NCI-H2107 treated with DMSO at 0.1 percent for 48 hours (cell line): ENCODE measurements at regions not wholly inside any gene's neighbourhood (a gene's known extent, or its start where the extent isn't known, plus 50 kb on each side); places are given as distances from the start of the nearest gene placed in this dataset.
"Not testable (repeated sequence)": the region's sequence is repeated elsewhere in the genome, so short reads cannot be mapped to it uniquely, and the experiment has no call there.

Source experiments
- DNase-seq: peaks from one replicate; lab custom pipeline; 2025; ENCODE audit not compliant: unreplicated experiment; lab: John Stamatoyannopoulos, UW

DNA sequence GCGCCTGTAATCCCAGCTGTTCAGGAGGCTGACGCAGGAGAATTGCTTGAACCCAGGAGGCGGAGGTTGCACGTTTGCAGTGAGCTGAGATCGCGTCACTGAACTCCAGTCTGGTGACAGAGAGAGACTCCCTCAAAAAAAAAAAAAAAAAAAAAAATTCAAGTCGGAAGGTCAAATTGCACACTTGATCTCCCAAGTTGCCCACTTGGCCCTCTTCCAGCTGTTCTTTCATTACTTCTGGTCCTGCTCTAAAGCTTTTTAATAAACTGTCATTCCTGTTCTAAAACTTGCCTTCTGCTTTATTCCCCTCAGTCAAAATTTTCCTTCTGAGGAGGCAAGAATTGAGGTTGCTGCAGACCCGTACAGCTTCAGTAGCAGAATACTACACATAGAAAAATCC, 2358.0 kb downstream of the ARAP2 start:
- DNase-seq = no peak

DNA sequence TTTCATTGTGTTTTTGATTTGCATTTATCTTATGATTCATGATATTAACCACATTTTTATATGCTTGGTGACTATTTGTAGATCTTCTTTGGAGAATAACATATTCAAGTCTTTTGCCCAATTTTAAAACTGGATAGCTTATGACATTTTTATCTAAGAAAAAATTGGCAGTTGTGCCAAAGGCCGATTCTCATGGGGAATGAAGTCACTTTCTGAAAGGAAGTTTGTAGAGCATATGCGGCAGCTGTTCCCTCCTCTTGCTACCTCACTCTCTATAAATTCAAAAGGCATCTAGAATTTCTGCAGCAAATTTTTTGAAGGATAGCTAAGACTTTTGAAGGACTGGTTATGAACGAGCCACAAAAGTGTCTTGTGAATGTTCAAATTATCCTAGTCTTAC, 2353.5 kb downstream of the ARAP2 start:
- no peak for DNase-seq

DNA sequence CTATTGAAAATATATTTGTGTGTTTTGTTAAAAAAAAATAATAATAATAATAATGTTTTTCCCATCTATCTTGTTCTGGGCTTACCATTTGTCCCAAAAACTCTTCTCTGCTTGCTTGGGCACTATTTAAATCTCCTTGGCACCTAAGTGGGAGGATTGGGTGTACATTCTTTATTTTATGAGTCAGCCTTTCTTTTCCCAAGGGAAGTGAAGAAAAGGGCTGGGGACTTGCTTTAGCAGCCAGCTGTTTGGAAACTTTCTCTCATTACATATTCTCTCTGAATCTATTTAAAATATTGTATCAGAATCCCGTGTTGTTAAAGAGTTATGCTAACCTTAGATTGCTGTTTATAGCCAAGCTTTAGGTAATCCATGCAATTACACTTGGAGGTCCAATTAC, 2332.4 kb downstream of the ARAP2 start:
- no peak for DNase-seq

DNA sequence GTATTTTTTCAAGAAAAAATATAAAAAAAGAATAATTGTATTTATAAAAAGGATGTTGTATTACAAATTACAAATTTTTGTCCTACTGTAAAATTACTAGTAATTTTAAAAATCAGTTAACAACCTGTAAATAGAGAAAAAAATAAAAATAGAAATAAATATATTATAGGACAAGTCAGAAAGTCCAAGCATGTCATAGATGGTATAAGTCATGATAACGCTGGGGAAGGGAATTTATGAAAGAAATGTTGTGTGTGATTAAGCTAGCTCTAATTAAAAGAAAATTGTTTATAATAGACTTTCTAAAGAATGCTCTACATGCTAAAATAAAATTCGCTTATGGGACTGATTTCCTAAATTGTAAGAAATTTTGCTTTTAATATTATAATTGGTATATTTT, 2329.9 kb downstream of the ARAP2 start:
- no peak for DNase-seq

DNA sequence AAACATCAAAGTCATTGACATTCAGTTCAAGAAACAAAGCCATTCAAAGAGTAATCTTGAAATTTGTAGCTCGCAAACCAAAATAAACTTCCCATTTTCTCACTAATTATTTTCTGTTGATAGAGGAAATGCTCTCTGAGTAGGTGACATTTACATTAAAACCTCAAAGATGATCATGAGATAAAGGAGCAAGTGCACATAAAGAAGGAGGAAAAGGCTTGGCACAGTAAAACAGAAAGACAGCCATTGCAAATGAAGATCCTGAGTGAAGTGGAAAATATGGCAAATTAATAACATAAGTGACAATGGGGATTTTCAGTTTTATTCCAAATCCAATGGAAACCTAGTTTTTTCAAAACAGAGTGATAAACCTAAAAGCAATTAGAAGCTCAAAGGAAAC, 2320.8 kb downstream of the ARAP2 start:
- no peak for DNase-seq

DNA sequence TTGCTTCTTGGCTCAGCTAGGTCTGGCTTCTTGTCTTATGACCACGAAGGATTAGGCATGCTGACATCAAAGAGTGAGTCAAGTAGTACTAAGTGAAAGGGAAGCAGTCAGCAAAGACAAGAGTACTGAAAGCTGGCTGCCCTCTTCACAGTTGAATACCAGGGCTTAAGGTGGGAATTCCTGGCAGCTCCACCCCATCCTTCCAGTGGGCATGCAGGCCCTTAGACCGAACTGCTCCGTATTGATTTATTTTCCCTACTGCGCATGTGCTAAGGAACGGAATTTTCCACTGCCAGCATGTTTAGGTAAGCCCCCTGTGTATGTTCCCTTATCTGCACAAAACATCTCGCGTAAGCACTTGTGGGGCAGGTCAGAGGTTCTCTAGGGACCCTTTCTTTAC, 2320.1 kb downstream of the ARAP2 start:
- no peak for DNase-seq

DNA sequence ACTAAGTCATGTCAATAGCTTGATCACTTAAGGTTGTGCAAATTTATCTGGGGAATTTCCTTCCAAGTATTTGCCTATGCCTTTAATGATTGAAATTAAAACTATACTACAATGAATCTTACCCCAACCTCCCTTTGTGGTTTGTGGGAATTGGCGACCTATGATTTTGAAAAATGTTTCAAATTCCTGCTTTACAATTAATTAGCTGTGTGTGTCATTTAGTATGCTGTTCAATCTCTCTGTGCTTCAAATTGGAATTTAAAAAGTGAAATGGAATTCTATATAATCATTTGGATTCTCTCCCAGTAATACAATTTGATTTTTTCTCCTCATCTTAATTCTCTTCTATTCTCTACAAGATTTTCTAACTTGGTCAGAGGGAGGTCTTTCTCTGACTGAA, 2319.5 kb downstream of the ARAP2 start:
- DNase-seq = no peak

DNA sequence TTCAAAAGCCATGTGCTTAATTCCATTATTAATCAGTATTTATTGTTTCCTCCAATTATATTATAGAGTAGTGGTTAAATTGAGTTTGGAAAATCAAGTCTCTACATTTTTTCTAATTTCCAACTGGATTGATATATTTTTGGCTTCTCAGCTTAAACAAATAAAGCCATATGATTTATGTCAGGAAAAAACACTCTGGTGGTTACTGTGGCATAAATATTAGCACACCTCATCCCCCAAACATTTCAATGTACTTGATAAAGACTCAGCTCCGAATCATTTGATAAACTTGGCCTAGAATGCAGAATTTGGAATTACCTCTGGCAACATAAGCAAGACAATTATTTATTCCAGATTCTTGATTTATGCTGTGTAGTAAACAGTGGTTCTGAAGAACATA, 2313.8 kb downstream of the ARAP2 start:
- no peak for DNase-seq

DNA sequence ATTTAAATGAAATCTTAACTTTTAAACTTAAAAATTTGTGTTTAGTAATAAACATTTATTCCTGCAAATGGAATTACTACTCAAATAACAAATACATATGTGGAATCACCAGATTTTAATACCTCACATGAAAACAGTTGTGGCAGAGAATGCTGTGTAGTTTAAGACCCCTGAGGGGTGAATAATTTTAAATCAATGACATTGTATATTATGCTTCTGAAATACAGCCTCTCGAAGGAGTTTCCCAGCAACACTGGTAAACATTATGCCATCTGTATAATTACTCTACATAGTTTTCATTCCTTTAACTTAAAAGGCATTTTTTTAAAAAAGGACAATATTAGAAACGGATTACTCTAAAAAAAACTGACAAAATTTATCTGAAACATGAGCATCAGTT, 2313.3 kb downstream of the ARAP2 start:
- no peak for DNase-seq

DNA sequence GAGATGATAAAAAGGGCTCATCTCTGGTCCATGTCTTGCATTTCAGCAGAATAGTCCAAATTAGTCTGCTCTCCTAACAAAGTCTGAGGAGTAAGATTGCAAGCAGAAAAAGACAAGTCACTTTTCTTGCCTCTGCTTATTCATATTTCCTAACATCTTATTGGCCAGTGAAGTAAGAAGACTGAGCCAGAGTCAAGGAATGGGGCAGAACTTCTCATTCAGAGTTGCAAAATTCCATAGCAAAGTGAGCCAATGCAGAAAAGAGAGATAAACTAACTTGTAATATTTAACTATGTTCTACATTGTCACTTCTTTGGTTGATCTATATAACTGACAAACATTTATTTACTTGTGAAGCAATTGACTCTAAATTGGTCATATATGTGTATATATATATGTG, 2304.0 kb downstream of the ARAP2 start:
- no peak for DNase-seq

DNA sequence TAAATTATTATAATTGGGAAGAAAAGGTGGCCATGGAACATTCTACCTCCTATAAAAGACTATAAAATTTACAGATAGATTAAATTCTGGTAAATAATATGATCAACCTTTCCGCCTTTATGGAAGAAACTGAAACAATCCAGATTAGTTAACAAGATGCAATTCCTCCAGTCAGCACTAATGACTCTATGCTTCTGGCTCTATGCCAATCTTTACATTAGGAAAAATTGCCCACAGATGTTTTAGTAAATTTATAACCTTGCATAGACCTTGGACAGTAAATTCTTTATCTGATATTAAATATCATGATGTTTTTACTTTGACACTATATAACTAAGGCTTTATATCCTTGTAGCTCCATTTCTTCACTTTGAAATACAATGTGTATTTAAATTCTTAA, 2302.5 kb downstream of the ARAP2 start:
- no peak for DNase-seq

DNA sequence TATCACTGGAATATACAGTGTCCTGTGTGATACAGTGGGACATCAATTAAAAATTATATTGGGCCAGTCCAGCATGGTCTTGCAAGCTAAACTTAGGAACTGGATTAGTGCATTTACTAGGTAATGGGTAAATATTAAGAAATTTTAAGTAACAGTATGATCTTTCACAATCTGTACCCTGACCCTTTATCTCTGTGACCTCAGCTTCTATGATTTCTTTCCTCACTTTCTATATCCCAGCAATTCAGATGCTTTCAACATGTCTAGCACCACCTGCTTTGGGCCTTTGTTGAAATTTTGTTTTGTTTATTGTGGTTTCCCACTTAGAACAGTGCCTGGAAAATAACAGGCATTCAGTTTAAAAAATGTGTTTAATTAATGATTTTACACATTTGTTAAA, 2295.4 kb downstream of the ARAP2 start:
- DNase-seq = no peak

DNA sequence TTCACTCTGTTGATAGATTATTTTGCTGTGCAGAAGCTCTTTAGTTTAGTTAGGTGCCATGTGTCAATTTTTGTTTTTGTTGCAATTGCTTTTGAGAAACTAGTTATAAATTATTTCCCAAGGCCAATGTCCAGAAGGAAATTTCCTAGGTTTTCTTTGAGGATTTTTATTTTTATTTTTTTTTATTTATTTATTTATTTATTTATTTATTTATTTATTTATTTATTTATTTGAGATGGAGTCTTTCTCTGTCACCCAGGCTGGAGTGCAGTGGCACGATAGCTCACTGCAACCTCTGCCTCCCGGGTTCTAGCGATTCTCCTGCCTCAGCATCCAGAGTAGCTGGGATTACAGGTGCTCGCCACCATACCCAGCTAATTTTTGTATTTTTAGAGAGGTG, 2290.5 kb downstream of the ARAP2 start:
- DNase-seq = not testable (repeated sequence)

DNA sequence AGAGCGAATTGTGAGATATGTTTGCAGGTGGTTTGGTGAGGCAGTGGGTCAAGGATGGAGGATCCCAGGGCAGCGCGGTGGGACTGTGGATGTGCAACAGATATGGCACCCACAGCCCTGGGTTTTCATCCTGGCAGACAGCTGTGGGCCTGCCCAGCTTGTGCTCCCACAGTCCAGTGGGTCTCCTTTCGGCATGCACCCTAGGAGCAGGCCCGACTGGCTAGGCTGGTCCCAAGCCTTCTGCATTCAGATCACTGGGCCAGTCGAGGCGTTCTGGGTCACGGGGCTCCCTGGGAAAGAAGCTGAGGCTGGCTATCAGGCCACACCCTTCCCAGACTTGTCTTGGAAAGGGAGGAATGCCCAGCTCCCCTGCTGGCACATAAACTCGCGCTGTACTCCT, 2289.6 kb downstream of the ARAP2 start:
- no peak for DNase-seq

DNA sequence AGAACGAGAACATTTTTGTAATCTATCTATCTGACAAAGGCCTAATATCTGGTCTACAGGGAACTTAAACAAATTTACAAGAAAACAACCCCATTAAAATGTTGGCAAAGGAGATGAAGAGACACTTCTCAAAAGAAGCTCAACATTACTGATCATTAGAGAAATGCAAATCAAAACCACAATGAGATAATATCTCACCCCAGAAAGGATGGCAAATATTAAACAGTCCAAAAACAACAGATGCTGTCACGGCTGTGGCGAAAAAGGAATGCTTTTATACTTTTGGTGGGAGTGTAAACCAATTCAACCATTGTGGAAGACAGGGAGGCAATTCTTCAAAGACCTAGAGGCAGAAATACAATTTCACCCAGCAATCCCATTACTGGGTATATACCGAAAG, 2284.8 kb downstream of the ARAP2 start:
- no peak for DNase-seq

DNA sequence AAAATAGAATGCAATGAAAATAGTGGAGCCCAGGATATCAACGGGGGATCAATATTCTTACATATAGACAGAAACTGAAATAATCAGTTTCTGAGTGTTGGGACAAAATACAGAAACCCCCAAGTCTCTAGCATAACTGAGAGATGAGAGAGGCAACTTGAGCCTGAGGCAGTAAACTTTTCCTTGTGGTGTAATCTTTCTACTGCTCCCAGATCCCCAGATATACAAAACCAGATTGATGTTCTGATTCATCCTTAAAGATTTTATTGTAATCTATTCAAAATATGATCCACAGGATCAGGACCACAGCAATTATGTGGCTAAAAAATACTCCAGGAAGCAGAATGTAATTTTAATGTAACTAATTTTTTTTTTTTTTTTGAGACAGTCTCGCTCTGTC, 2282.6 kb downstream of the ARAP2 start:
- DNase-seq = no peak

DNA sequence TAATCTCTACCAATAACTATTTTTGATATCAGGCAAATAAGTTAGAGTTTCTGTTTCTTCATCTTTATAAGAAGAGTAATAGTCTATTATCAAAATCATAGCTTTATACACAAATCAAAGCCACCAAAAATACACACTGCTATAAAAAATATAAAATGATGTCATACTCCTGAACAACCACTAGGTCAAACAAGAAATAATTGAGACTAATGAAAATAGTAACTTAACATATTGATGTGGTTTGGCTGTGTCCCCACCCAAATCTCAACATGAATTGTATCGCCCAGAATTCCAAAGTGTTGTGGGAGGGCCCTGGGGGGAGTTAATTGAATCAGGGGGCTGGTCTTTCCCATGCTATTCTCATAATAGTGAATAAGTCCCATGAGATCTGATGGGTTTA, 2277.5 kb downstream of the ARAP2 start:
- no peak for DNase-seq

DNA sequence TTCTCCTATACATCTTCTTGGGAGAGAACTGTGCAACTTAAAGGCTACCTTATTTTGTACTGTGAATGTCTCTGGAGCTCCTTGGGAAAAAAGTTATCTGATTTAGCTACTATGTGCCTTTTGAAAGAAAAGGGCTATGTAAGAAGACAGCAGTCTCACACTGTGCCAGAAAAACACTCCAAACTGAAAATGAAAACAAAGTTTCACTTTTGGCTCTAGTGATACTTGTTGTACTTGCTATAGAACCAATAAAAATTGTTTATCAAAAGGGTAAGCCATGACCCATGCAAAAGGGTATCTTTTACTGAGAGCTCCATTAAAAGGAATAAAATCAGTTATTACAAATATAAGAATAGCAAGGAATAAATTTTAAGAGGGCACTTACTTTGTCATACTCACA, 2270.0 kb downstream of the ARAP2 start:
- DNase-seq = no peak

DNA sequence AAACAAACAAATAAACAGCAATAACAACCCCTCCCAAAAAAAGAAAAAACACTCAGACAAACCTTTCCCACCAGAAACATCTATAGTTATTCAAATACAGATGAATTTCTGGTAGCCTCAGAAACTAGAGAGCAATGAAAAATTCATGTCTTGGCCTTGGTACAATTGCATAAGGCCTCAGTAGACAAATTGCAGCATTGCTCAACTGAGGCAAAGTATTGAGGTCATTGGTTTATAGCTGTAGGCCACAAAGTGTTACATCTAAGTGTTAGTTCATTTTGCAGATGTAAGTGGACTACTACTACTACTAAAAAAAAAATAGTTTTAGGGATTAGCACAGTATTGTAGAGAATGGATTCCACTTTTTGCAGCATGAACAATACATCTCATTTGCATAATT, 2268.3 kb downstream of the ARAP2 start:
- no peak for DNase-seq

DNA sequence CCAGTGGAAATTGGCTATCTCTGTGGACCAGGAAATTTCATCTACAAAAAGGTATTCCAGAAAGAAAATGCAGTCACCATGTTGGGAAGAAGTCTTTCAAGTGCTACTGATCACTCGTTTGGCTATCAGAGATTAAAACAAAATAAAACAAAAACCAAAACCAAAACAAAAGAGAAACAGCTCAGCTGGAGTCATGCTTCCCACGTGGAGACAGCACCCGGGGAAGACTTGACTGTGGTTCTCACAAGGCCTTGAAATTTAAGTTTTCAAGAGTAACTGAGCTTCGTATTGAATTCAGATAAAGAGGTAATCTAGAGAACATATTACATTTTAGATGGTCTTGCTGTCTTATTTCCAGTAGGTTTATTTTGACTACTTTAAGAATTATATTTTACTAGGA, 2264.5 kb downstream of the ARAP2 start:
- not testable (repeated sequence) for DNase-seq

DNA sequence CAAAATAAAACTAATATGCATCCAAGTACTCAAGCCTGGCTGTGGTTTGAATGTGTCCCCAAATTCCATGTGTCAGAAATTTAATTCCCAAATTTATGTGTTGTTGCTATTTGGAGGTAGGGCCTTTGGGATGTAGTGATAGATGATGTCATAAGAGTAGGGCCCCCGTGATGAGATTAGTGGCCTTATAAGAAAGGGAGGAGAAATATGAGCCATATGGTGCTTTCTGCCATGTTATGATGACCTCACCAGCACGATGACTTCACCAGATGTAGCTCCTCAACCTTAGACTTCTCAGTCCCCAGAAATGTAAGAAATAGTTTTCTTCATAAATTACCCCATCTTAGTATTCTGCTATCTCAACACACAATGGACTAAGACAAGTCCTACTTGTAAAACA, 2264.0 kb downstream of the ARAP2 start:
- no peak for DNase-seq

DNA sequence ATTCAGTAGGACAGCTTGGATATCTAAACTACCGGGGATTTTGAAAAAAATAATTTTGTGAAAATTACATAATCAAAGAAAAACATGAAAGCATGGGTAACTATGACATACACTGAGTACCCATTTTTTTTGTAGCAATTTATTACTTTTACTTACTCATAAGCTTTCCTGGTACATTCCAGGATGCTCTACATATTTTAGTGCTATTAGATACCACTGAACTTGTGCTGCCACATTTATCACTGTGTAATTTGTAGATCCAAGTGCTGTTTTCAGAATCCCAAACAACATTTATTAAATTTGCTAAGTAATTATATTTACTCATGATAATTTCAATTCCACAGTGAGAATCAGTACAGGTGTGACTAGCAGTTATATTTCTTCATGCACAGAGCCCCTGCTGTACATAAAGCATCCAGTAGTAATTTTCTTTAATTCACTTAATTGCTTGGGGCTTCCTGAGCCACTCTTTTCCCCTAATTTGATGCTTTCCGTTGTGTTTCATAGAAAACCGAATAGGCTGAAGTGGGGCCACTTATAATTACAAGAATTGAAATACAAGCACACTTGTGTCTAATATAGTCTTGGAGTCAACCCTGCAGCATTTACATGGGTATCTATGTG, 2254.4 kb downstream of the ARAP2 start:
- no peak for DNase-seq

DNA sequence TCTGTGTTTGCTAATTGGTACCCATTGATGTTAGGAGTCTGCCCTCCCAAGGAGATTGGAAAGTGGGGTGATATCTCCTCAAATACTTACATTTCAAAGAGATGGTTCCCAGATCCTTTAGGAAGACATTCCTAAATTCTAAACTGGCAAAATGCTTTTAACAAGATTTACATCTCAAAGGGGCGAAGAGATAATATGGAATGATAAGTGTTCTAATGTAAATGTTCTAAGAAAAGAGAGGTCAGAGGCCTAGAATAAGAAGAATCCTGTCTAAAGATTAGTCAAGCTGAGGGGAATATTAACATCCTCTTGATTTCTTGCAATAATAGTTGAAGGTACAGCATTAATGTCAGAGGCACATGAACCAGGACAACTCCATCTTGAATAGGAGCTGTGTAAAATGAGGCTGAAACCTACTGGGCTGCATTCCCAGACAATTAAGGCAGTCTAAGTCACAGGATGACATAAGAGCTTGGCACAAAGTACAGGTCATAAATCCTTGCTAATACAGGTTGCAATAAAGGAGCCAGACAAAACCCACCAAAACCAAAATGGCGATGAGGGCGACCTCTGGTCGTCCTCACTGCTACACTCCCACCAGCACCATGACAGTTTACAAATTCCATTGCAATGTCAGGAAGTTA, 2248.1 kb downstream of the ARAP2 start:
- DNase-seq = no peak
